ENCODE measurements at regions not wholly inside any gene's neighbourhood (a gene's known extent, or its start where the extent isn't known, plus 50 kb on each side); places are given as distances from the start of the nearest gene placed in this dataset.

DNA sequence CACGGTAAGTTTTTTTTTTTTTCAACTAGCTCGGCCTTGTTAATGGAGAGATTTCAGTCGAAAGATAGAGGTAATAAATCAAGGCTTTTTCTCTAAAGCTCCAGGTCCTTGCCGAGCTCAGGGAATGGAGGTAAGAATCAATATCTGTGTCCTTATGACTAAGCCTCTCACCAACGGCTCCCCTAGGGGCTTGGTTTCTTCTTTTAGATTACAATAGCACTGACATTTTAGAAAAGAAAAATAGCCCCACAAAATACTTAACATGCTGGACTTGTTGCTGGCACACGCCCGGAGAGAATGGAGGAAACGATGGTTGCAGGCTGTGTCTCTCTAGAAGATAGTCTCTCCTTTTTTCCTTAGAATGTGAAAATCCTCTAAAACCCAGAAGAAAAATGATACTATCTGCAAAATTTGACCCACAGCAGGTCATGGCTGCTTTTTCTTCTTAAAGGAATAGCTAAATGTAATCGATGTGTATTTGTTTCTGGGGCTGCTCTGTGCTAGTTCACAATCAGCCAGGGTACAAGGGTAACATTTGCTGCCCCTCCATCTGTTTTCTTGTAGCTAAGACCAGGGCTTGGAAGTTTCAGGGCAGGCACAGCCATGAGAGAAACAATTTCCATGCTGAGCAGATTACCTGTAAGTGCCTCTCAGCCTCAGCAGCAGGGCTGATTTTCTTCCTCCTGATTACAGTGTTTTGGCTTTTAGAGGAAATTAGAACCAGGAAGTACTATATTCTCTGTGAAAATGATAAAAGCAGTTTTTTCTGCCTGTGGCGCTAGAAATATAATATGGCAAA, 86.2 kb upstream of the GNG12 start:
- intact Hi-C loops (cut with DNase I) = no loop called here
- WGBS, 4 donors = 74 to 80% (median 78%) methylated on average over 10 of the region's 10 CpGs
- Histone ChIP-seq H3K27me3 (no peaks in the 10 kb centered on the region), H3K4me3 (no peak overlapping the region), H3K9me3 (no peaks in the 10 kb centered on the region), H3K36me3 (no peaks in the 10 kb centered on the region), H3K27ac (no peak overlapping the region), H3K4me1 (no peaks in the 10 kb centered on the region)
- TF ChIP-seq POLR2A (IDR thresholded peaks at IDR 0.05) = no peak
- TF ChIP-seq, protein P1, sequence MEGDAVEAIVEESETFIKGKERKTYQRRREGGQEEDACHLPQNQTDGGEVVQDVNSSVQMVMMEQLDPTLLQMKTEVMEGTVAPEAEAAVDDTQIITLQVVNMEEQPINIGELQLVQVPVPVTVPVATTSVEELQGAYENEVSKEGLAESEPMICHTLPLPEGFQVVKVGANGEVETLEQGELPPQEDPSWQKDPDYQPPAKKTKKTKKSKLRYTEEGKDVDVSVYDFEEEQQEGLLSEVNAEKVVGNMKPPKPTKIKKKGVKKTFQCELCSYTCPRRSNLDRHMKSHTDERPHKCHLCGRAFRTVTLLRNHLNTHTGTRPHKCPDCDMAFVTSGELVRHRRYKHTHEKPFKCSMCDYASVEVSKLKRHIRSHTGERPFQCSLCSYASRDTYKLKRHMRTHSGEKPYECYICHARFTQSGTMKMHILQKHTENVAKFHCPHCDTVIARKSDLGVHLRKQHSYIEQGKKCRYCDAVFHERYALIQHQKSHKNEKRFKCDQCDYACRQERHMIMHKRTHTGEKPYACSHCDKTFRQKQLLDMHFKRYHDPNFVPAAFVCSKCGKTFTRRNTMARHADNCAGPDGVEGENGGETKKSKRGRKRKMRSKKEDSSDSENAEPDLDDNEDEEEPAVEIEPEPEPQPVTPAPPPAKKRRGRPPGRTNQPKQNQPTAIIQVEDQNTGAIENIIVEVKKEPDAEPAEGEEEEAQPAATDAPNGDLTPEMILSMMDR (IDR thresholded peaks at IDR 0.05) = no peak
- no peak for DNase-seq
- no peak for ATAC-seq

DNA sequence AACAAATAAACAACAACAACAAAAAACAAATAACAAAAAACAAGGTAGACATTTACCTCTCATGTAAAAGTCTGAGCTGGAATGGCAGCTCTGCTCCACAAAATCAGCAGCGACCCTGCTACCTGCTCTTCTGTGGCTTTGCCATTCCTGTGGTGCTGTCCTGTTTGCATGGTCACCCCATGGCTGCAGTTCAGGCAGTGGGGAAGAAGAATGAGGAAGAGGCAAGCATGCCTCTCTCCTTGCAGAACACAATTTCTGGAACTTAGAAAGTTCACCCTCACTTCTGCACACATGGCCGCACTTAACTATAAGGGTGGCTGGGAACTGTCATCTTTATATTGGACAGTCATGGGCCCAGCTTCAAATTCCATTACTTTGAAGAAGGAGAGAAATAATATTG, 84.8 kb upstream of the GNG12 start:
- DNase-seq (no peak), ATAC-seq (no peak)
- Histone ChIP-seq H3K9me3 (peaks cover 0 to 2% (median 0%) of the 10 kb centered on the region in 12 donors), H3K36me3 (no peaks in the 10 kb centered on the region), H3K4me3 (no peak overlapping the region), H3K4me1 (no peaks in the 10 kb centered on the region), H3K27ac (no peak overlapping the region), H3K27me3 (no peaks in the 10 kb centered on the region)
- WGBS, 4 donors = 89 to 98% (median 91%) methylated on average over 2 of the region's 2 CpGs
- intact Hi-C loops (cut with DNase I) = no loop called here
- no peak for TF ChIP-seq POLR2A (IDR thresholded peaks at IDR 0.05)
- TF ChIP-seq, protein P1 (IDR thresholded peaks at IDR 0.05) = no peak

DNA sequence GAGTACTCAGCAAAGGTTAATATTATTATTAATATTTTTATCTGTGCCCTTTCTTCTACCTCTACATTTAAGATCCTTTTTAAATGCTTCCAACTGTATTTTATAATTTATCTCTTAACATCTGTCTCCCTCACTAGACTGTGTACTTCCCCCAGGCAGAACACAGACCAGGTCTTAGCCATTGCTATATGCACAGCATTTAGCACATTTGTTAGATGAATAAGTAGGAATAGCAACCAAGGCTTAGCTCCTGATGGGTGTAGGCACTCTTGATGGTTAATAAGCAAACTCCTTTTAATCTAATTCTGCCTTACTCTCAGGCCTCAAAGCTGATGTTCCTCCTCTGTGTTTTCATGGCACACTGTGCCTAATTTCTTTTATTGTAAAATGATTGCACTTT, 83.7 kb upstream of the GNG12 start:
- intact Hi-C loops (cut with DNase I) = no loop called here
- H3K27ac ChIP-seq = no peak overlapping the region
- TF ChIP-seq, protein P1 (IDR thresholded peaks at IDR 0.05) = no peak
- no peak for TF ChIP-seq POLR2A (IDR thresholded peaks at IDR 0.05)
- H3K4me1 ChIP-seq = no peaks in the 10 kb centered on the region
- peaks cover 0 to 2% (median 0%) of the 10 kb centered on the region in 12 donors for H3K9me3 ChIP-seq
- H3K4me3 ChIP-seq = no peak overlapping the region
- no peaks in the 10 kb centered on the region for H3K27me3 ChIP-seq
- H3K36me3 ChIP-seq = no peaks in the 10 kb centered on the region
- ATAC-seq = no peak
- DNase-seq = no peak

DNA sequence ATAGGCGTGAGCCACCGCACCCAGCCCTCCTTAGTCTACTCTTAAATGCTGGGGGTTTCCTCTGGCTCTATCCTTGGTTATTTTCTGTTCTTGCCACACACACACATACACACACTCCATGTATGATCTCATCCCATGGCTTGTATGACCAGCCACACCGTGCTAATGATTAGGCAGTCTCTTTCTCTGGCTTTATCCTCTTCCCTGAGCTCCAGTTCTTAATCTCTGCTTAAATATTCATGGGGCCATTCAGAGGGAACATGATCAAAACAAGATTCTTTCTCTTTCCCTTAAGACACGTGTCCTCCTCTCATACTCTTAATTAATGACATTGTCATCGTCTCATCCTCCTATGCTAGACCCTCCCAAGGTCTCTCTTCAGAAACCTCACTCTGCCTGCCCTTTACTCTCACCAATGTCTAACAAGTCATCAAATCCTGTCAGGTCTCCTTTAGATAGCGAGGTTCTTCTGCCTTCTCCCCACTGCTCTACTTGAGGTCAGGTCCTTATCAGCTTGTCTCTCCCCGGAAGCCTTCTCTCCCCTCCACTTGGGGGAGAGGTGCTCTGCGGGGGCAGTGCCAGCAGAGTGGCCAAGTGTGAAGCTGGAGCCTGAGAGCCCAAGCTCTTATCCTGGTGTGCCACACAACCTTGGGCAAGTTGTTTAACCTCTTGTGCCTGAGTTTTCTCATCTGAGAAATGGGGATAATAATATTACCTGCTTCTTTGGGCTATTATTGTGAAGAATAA, 83.0 kb upstream of the GNG12 start:
- intact Hi-C loops (cut with DNase I) = no loop called here
- DNase-seq = no peak
- H3K27me3 ChIP-seq = no peaks in the 10 kb centered on the region

More for the DNA sequence above, 83.0 kb upstream of the GNG12 start:
- WGBS, 4 donors = 71 to 81% (median 76%) methylated on average over 8 of the region's 8 CpGs
- H3K9me3 ChIP-seq = peaks cover 0 to 2% (median 0%) of the 10 kb centered on the region in 12 donors
- no peak for ATAC-seq
- no peaks in the 10 kb centered on the region for H3K4me1 ChIP-seq
- no peak overlapping the region for H3K27ac ChIP-seq
- H3K36me3 ChIP-seq = no peaks in the 10 kb centered on the region
- H3K4me3 ChIP-seq = no peak overlapping the region
- no peak for TF ChIP-seq POLR2A (IDR thresholded peaks at IDR 0.05)
- TF ChIP-seq, protein P1 (IDR thresholded peaks at IDR 0.05) = no peak

Data from heart left ventricle (tissue), 16 donors.